GM19043 (cell line): ENCODE measurements at regions not wholly inside any gene's neighbourhood (a gene's known extent, or its start where the extent isn't known, plus 50 kb on each side); places are given as distances from the start of the nearest gene placed in this dataset.

Experiments
- ATAC-seq: cut with Tn5 transposase; IDR thresholded peaks from one replicate; pipeline ENCODE4 v1.9.1; 2021; ENCODE audit warnings: low read depth; ENCODE audit not compliant: unreplicated experiment

DNA sequence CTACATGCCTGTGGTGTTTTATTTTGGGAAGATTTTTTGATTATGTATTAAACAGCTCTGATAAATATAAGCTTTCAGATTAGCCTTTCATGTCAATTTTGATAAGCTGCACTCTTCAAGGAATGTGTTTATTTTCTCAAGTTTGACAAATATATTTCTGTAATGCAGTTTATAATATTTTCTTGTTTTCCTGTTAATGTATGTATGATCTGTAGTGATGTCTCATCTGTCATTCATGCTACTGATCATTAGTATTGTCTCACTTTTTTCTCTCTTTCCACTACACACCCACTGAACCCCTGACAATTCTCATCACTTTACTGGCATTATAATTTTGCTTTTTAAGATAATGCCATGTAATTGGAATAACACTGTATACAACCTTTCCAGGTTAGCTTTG, 100.9 kb downstream of the TMEM18 start:
- ATAC-seq = no peak

DNA sequence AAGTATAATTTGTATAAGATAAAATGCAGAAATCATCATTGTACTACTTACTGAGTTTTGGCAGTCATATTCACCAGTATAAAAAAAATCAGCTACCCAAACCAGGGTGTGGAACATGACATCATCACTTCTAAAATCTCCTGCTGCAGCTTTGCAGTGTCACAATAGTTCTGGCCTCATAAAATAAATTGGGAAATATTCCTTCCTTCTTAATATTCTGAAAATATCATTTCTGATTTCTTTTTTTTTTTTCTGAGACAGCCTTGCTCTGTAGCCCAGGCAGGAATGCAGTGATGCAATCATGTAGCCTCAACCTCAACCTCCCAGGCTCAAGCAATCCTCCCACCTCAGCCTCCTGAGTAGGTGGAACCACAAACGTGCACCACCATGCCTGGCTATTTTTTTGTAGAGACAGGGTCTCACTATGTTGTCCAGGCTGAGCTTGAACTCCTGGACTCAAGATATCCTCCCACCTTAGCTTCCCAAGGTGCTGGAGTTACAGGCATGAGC, 101.4 kb downstream of the TMEM18 start:
- ATAC-seq = no peak

DNA sequence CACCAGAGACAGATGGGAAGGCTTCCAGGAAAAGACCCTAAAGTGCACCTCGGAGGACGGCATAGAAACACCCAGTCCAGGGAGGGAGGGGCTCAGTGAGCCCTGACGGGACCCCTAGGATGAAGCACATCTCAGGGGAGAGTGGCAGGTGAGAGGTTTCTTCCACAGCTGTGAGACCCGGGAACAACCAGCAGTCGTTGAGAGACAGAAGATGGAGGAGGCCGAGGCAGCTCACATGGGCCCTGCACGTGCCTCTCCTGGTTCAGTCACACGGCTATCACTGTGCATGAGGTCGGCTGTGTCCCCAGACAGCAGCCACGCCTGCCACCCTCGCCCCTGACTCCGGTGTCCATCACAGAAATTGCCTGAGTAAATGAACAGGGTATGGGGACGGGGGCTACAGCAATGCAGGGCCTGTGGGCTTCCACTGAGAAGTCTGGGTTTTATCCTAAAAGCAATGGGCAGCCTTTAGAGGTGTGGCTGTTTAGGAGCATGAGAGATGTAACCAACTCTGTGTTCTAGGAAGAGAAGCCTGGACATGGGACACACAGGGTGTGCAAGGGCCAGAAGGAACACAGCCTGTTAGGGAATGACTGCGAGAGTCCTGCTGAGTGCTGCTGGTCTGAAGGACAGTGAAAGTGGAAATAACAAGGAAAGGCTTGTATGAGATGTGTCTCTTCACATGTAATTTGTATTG, 102.0 kb downstream of the TMEM18 start:
- ATAC-seq = no peak

DNA sequence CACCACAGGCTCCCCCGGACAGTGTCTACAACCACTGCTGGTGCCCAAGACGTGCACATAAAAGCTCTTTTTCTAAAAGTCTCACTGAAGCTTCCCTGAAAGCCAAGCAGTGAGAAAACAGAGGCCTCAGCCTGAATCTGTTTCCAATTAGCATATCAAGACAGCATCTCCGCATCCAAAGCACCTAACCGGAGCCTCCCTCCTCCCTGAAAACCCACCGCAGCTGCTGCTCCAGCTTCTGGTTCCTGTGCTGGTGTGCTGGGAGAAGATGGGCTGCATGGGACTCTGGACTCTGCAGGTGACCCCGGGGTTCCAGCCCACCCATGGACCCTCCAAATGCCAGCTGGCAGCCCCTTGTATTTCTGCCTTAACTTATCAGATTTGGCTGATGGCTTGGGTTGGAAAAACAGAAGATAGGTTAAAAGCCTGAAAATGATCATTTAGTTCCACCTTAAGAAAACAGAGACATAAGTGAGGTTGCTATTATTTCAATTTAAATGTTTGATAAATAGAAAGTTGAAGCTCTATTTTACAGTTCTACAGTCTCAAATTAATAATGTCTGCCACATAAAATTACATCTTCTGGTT, 103.3 kb downstream of the TMEM18 start:
- no peak for ATAC-seq

DNA sequence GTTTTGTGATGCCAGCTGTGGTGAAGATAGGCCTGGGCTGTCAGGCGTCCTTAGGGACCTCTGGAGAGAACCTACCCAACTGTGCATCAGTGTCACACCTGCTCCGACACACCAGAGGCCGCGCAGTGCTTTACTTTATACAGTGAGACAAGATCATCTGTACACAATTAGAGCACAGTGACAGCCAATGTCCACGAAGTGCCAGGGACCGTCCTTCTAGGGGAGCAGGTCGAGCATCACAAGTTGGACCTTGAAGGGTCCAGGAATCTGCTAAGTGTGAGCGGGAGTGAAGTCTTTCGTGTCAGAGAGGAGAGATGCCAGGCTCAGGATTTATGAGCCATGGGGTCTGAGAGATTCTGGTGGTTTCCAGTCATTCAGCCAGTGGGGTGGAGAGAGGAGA, 104.2 kb downstream of the TMEM18 start:
- no peak for ATAC-seq

DNA sequence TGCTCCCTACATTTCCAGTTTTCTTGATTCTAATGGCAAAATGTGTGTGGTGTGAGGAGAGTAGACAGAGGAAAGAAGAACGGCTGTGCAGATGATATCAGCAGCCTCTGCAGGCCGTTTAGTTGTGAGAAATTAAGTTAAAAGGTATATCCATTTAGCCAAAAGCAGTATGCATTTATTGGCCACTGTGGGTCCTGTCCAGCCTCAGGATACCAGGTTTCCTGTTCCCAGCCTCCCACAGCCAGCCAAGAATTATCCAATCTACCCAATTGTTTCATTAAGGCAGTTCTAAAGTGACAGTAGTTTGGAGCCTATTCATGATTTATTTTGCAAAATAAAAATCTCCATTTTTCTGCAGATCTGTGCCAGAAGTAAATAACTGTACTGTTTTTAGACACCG, 107.5 kb downstream of the TMEM18 start:
- ATAC-seq = no peak

DNA sequence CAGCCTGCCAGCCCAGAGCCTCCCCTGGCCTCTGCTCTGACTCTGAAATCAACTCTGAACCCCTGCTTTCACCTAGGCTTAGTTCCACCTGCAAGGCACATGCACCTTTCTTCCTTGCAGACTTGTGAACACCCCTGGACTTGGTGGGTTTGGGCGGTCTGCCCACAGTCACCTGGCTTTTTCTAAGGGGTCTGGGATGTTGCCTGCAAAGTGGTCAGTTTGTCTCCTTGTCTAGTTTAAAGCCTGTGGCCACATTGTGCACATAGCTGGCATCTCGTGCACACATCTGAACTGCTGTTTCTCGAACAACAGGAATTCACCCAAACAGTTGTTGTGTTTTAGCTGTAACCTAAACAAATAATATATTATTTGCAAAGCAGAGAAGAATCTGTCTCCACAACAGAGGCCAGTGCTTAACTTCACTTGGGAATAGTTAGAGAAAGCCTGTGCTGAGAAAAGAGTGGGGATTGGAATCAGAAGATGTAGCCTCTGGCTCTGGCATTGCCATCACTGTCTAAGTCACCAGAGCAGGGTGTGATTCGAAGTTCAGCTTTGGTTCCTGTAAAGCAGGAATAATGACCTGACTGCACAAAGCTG, 108.5 kb downstream of the TMEM18 start:
- no peak for ATAC-seq

DNA sequence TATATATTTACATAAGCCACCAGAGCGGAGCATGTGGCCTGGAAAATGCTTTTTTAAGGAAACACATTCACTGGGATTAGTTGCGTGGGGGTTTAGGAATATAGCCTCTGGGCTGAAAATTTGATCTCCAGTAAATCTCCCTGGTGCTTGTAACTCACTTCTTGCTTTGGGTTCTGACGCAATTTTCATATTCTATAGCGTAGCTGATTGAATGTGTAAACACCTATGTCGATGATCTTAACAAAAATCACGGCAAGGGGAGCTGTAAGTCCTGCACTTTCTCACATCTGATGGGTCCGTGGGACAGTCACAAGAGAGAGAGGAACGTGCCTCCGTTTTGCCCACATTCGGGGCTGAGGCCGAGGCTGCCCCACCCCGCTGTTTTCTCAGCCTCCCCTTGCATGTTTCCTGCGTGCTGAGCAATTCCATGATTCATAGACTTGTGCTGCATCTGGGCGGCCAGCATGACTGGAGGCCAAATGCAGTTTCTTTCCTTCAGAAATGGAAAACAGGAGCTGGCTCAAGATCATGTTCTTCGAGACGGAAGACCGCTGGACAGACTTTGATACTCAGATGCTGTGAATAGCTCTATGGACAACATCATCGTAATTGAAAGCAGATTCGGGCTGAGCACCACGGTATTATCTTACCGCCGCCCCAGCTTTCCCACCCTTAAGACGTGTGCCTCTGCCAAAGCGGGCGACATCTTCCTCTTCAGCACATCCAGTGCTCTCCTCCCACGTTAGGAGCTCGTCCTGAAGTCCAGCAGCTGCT, 109.2 kb downstream of the TMEM18 start:
- ATAC-seq = no peak

DNA sequence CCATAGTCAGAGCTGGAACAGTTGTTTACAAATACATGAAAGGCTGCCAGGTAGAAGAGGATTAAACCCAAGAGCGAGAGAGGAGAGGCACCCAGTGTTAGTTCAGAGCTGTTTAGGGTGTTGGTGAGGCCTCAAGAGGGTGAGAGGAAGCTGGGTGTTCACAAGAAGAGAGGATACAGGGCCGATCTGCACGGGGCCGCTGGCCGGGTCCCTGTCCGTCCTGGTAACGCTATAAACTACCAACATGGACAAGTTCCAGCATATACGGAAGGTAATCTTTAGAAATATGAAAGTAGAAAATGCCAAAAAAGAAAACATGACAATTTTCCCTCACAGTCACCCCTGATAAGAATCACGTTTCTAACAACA, 109.7 kb downstream of the TMEM18 start:
- ATAC-seq = no peak

DNA sequence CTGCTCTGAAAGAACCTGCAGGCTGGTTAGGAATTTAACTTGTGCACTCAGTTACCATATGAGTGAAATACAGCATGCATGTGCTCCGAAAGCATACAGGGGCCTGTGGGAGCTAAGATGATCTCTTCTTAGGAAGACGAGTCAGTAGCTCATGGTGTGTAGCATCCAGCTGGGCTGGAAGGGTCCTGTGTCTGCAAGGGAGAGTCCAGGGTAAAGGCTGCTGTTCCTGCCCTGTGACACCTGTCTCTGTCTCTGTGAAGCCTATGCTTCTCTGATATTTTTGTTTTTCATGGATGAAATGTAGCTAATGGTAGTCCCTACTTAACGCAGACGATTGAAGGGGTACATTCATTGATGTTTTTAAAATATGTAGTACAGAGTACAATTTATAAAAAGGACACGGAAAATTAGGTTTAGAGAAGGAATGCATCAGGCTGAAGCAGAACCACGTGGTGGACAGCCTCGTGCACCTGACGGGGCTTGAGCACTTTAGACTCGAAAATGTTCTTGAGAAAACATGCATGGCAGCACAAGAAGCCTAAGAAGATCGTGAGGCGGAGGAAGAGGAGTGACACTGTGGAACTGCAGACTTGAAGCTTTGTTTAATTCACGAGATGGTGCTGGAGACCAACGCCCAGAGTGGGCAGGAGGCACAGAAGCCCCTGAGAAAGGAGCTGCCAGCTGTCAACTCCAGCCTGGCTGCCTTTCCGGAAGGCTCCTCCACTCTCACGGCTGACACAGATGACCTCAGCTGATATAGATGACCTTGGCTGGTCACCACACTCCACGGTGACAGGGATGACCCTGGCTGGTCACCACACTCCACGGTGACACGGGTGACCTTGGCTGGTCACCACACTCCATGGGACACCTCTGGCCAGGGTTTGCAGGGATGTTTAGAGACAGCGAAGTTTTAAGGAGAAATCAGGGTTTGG, 110.6 kb downstream of the TMEM18 start:
- no peak for ATAC-seq

DNA sequence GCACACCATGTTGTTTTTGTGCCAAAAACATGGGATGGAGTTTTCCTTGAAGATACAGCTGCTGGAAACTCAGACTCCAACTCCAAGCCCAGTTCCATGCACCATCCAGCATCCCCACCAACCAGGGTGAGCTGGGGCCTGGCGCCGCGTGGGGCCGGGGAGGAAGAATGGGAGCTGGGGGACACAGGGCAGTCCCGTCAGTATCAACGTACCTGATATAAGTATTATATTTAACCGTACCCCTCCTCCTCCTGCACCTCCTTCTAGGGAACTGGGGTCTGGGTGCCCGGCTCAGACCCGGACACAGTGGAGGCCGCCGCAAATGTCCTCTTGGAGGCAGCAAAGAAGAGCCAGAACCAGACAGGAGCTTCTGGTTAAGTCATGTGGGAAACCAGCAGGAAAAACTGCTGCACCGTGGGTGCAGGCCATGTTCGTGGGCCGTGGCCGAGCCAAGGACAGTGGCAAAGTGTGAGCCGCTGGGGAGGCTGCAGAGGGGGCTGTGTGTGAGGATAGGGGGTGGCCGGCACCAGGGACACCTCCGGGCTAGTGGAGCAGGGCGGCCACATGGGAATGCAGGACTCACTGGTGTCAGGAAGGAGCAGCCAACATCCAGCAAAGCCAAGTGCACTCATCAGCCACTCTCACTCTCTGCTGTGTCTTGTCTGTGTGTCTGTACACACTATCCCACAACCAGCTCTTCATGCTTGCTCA, 112.6 kb downstream of the TMEM18 start:
- ATAC-seq = no peak

DNA sequence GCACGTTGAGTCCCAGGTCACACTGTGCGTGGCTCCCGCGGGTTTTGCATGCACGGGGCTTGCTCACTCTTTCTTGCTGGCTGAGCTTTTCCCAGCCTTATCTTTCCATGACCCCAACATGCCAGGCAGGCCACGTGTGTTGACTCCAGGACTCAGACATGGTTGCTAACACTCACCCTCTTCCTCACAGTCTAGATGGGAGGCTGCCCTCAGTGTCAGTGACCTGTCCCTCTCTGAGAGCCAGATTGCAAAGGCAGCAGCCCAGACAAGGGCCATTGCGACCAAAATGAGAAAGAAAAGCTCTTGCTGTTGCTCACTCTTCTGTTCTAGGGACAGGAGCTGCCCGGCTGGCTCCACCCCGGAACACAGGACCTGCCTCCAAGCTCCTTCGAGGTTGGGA, 113.7 kb downstream of the TMEM18 start:
- no peak for ATAC-seq

DNA sequence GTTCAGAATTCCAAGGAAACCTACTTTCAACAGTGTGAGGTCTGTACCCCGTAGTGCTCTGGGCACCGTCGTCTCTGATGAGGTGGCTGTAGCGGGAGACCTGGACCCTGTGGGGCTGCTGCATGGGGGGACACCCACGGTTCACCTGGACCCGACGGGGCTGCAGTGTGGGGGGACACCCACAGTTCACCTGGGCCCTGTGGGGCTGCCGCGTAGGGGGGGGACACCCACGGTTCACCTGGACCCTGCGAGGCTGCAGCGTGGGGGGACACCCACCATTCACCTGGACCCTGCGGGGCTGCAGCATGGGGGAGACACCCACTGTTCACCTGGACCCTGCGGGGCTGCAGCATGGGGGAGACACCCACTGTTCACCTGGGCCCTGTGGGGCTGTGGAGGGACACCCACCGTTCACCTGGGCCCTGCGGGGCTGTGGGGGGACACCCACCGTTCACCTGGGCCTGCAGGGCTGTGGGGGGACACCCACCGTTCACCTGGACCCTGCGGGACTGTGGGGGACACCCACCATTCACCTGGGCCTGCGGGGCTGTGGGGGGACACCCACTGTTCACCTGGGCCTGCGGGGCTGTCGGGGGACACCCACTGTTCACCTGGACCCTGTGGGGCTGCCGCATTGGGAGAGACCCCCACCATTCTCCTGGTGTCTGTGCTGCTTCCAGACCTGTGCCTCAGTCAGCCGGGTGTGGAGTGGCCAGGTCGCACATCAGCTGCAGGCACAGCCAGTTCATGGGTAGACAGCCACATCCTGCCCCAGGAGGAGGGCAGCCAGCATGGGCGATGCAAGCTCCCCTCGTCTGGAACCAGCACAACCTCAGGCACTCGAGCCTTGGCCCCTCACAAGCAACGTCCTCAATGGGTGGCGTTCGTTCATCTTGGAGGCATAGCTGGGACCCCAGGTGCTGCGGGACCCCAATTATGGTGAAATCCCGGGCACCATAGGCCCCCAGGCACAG, 114.5 kb downstream of the TMEM18 start:
- ATAC-seq = no peak

DNA sequence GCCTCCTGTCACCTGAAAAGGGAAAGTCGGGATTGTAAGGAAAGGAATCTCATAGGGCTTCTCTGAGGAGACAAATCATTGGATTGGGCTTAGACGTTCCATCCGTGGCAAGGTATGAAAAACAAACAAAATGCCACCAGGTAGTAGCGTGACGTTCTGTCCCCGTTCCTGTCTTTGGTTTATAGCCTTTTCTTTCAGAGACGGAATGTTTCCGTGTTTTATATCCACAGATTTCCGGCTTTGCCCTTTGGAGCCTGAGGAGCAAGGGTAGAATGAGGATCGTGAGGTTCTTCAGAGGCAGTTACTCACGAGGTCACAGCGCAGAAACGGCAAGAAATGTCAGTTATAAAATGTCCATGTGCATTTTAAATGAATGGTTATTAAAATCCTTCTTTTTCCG, 118.3 kb downstream of the TMEM18 start:
- ATAC-seq = no peak

DNA sequence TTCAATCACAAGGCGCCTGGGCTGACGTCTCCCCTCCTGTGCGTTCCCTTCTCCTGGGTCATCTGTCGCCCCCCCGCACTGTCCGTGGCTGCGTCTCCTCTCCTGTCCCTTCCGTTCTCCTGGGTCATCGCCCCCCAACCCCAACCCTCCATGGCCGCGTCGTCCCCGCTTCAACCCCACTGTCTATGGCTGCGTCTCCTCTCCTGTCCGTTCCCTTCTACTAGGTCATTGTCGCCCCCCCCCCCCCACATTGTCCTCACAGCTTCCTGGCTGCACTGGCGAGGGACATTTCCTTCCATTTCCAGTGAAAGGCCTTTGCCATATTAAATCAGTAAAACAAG, 118.9 kb downstream of the TMEM18 start:
- no peak for ATAC-seq

DNA sequence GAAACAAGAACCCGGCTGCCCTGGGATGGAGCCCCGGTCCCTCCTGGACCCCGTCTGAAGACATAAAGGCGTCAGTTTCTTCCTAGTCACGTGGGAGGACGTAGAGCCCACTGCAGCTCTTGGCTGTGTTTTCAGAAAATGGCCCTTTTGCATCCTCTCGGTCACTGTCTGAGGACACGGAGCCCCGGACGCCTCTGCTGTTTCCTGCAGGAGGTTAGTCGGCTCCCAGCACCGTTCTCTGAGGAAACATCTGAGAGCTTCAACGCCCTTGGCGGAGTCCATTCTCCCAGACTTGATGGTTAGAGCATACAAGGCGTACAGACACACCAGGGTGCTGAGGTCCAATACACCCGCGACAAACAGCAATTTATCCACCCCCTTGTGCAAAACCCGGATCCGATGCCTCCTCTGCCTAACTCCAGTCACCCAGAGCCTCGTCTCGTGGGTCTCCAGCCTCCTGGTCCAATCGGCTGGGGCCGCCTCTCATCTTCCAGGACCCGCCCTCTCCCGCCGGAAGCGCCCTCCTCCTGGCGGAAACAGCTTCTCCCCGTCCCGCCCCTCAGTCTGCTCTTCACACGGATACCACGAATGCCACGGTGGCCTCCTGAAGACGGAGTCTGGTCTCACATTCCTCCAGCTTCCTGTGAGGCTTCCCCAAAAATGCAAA, 119.4 kb downstream of the TMEM18 start:
- ATAC-seq = no peak

DNA sequence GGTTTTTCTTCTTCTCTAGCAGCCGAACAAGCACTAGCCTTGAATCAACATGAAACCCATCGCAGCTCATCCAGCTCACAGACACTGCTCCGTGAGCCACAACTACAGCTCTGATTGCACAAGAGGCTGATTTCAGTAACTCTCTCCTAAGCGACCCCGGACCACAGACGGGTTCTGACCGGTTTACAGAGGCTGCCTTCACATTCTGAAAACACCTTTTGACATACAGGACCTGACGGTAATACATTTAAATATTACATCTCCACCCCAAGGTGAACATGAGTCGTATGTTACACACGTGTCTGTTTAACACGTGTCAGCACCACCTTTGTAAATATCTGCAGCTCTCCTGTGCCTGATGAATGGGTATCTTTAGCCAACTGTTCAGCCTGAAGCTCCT, 120.7 kb downstream of the TMEM18 start:
- ATAC-seq = no peak
